ENCODE measurements at regions not wholly inside any gene's neighbourhood (a gene's known extent, or its start where the extent isn't known, plus 50 kb on each side); places are given as distances from the start of the nearest gene placed in this dataset.

- H3K4me1 Mint-ChIP-seq: peaks cover 2% of the 10 kb centered on the region; the same call in 1 of the 3 replicates
- no peak overlapping the region for H3K4me3 Mint-ChIP-seq
- Histone ChIP-seq H3K27ac (ENCODE audit: low read depth) (no peak overlapping the region), H4K20me1 (replicated peaks; ENCODE audit: insufficient read depth) (no peaks in the 10 kb centered on the region), H2AFZ (no peak overlapping the region), H3K36me3 (ENCODE audit: insufficient read depth) (no peaks in the 10 kb centered on the region), H3K4me2 (no peak overlapping the region), H3K79me2 (replicated peaks; ENCODE audit: insufficient read depth) (no peaks in the 10 kb centered on the region), H3K27me3 (ENCODE audit: insufficient read depth) (no peaks in the 10 kb centered on the region), H3K4me3 (no peak overlapping the region), H3K9me2 (ENCODE audit: insufficient read depth) (no peaks in the 10 kb centered on the region), H3K4me1 (ENCODE audit: insufficient read depth) (no peaks in the 10 kb centered on the region), H3F3A (replicated peaks; ENCODE audit: low read depth) (no peaks in the 10 kb centered on the region)
- TF ChIP-seq CTCF (conservative IDR thresholded peaks at IDR 0.05; ENCODE audit: low read depth in 2 of 2) (no peak), POLR2AphosphoS5 (IDR thresholded peaks at IDR 0.05; ENCODE audit: low read depth) (no peak), STAT1 (IDR thresholded peaks at IDR 0.05; ENCODE audit: unreplicated experiment) (no peak), REST (IDR thresholded peaks at IDR 0.05; ENCODE audit: unreplicated experiment) (no peak), EZH2phosphoT487 (IDR thresholded peaks at IDR 0.05; ENCODE audit: unreplicated experiment) (no peak), ETS1 (IDR thresholded peaks at IDR 0.05) (no peak), NANOG (IDR thresholded peaks at IDR 0.05; ENCODE audit: borderline replicate concordance) (no peak), ZNF462 (CRISPR knock-in tag; IDR thresholded peaks at IDR 0.05) (no peak), ZNF331 (CRISPR knock-in tag; IDR thresholded peaks at IDR 0.05; ENCODE audit: low read depth) (no peak), EZH2 (IDR thresholded peaks at IDR 0.05; ENCODE audit: low read depth, unreplicated experiment) (no peak), CREB1 (CRISPR knock-in tag; IDR thresholded peaks at IDR 0.05; ENCODE audit: low read depth) (no peak), ZNF114 (CRISPR knock-in tag; IDR thresholded peaks at IDR 0.05) (no peak), JUNB (IDR thresholded peaks at IDR 0.05; ENCODE audit: unreplicated experiment) (no peak)
- no peaks in the 10 kb centered on the region for H3K36me3 Mint-ChIP-seq (ENCODE audit: low read depth)
- ATAC-seq: no peak
- DNase-seq (ENCODE audit: low spot score): no peak
- H3K27me3 Mint-ChIP-seq (ENCODE audit: insufficient read depth, low read depth, poor library complexity): no peaks in the 10 kb centered on the region
- no peak overlapping the region for H3K27ac Mint-ChIP-seq
- H3K9me3 Mint-ChIP-seq: no peaks in the 10 kb centered on the region
These were observed 460.8 kb downstream of the TBC1D4 start for GRCh38 chr13:75021151-75021550.
